CD4-positive, alpha-beta T cell (primary cell): ENCODE measurements at regions not wholly inside any gene's neighbourhood (a gene's known extent, or its start where the extent isn't known, plus 50 kb on each side); places are given as distances from the start of the nearest gene placed in this dataset.

Experiments
- ATAC-seq: fragments of 200-7000 bp; cut with Tn5 transposase; one replicate; pipeline ENCODE4 v1.10.0; 2022; ENCODE audit warnings: mild to moderate bottlenecking; ENCODE audit not compliant: poor library complexity
- CTCF ChIA-PET: fragments of 350-600 bp; sonication (Branson Sonifier 250); formaldehyde crosslinking; loops from one replicate; lab custom pipeline; 2021; ENCODE audit warnings: antibody characterized with exemption, inconsistent platforms; lab: Charles Lee
- POLR2A ChIA-PET: fragments of 350-600 bp; sonication (Branson Sonifier 250); formaldehyde crosslinking; loops from one replicate; lab custom pipeline; 2021; ENCODE audit warnings: antibody characterized with exemption, inconsistent platforms; lab: Charles Lee
- DNase-seq, 14 experiments: peaks; one replicate each; pipeline ENCODE4 v3.0.0-alpha.2; 2013 to 2020; ENCODE audit warnings: mixed read lengths in 2 of 14
- H3K27ac ChIP-seq, 2 donors: one replicate each; pipeline versions ENCODE4 v1.5.1 to v1.7.0; 2013; ENCODE audit warnings: low read length in 2 of 2, low read depth in 1 of 2, mild to moderate bottlenecking in 1 of 2
- H3K27me3 ChIP-seq, 2 experiments: 1 replicate in 1 of 2; 2 replicates in 1 of 2; pipeline versions ENCODE4 v1.6.1 to v1.7.0; 2013; ENCODE audit warnings: low read length in 2 of 2, control low read depth in 1 of 2, mild to moderate bottlenecking in 1 of 2, moderate library complexity in 1 of 2; ENCODE audit not compliant: insufficient read depth in 2 of 2, control insufficient read depth in 1 of 2
- H3K36me3 ChIP-seq: one replicate; pipeline ENCODE4 v1.6.1; 2013; ENCODE audit warnings: low read length, control low read depth; ENCODE audit not compliant: insufficient read depth
- H3K4me1 ChIP-seq: one replicate; pipeline ENCODE4 v1.6.1; 2013; ENCODE audit warnings: low read length, control low read depth; ENCODE audit not compliant: insufficient read depth
- H3K4me3 ChIP-seq: one replicate; pipeline ENCODE4 v1.5.1; 2013; ENCODE audit warnings: mild to moderate bottlenecking, low read length, moderate library complexity
- H3K9me3 ChIP-seq, 2 experiments: 1 replicate in 1 of 2; 2 replicates in 1 of 2; pipeline versions ENCODE4 v1.6.1 to v1.7.0; 2013; ENCODE audit warnings: low read length in 2 of 2, mild to moderate bottlenecking in 2 of 2, control low read depth in 1 of 2, moderate library complexity in 1 of 2; ENCODE audit not compliant: control insufficient read depth in 1 of 2, insufficient read depth in 1 of 2
- H3K27ac Mint-ChIP-seq: one replicate; pipeline ENCODE4 v1.8.0; 2020; ENCODE audit warnings: mixed read lengths
- H3K27me3 Mint-ChIP-seq: one replicate; pipeline ENCODE4 v1.8.0; 2021; ENCODE audit warnings: mixed read lengths
- H3K36me3 Mint-ChIP-seq: one replicate; pipeline ENCODE4 v1.8.0; 2021; ENCODE audit warnings: low read depth, mixed read lengths
- H3K4me1 Mint-ChIP-seq: one replicate; pipeline ENCODE4 v1.8.0; 2021; ENCODE audit warnings: low read depth, mixed read lengths
- H3K4me3 Mint-ChIP-seq: one replicate; pipeline ENCODE4 v1.8.0; 2020; ENCODE audit warnings: mild to moderate bottlenecking, mixed read lengths
- H3K9me3 Mint-ChIP-seq: one replicate; pipeline ENCODE4 v1.8.0; 2020; ENCODE audit warnings: mixed read lengths
- CTCF ChIP-seq: fragments of 200-600 bp; IDR thresholded peaks from one replicate; pipeline ENCODE4 v1.8.0; 2022; ENCODE audit warnings: antibody characterized with exemption, mild to moderate bottlenecking
- intact Hi-C, 2 experiments: fragments of 100-400 bp; cut with DNase I in 1 of 2; cut with micrococcal nuclease in 1 of 2; formaldehyde crosslinking; loops; one replicate each; pipeline versions ENCODE4 v1.15.1 to v1.9.0; 2023 to 2025; cut with DNase I, micrococcal nuclease

GRCh38 chr4:125421547-125421946 is 106.8 kb downstream of the FAT4 start:
- no peaks in the 10 kb centered on the region for H3K4me1 ChIP-seq
- no peak overlapping the region for H3K4me3 ChIP-seq
- no peak overlapping the region for H3K4me3 Mint-ChIP-seq
- POLR2A ChIA-PET, result no interaction called here
- H3K27ac ChIP-seq, result no peak overlapping the region
- H3K9me3 ChIP-seq, result peaks cover 0 to 7% of the 10 kb centered on the region in 2 experiments
- no peak for TF ChIP-seq CTCF
- no peak for DNase-seq
- no peaks in the 10 kb centered on the region for H3K4me1 Mint-ChIP-seq
- CTCF ChIA-PET, result no interaction called here
- intact Hi-C loops, result no loop called here
- H3K36me3 Mint-ChIP-seq, result no peaks in the 10 kb centered on the region
- H3K9me3 Mint-ChIP-seq, result peaks cover 2% of the 10 kb centered on the region
- no peaks in the 10 kb centered on the region for H3K36me3 ChIP-seq
- ATAC-seq, result no peak
- H3K27me3 ChIP-seq, result no peaks in the 10 kb centered on the region
- no peaks in the 10 kb centered on the region for H3K27me3 Mint-ChIP-seq
- no peak overlapping the region for H3K27ac Mint-ChIP-seq

GRCh38 chr4:125423124-125423523 is 108.4 kb downstream of the FAT4 start:
- Mint-ChIP-seq H3K27me3 (no peaks in the 10 kb centered on the region), H3K4me3 (no peak overlapping the region), H3K4me1 (no peaks in the 10 kb centered on the region), H3K36me3 (no peaks in the 10 kb centered on the region), H3K27ac (no peak overlapping the region), H3K9me3 (peaks cover 2% of the 10 kb centered on the region)
- ChIA-PET CTCF (no interaction called here), POLR2A (no interaction called here)
- DNase-seq, result no peak
- Histone ChIP-seq H3K27ac (no peak overlapping the region), H3K9me3 (peaks cover 0 to 7% of the 10 kb centered on the region in 2 experiments), H3K27me3 (no peaks in the 10 kb centered on the region), H3K36me3 (no peaks in the 10 kb centered on the region), H3K4me1 (no peaks in the 10 kb centered on the region), H3K4me3 (no peak overlapping the region)
- intact Hi-C loops, result no loop called here
- no peak for ATAC-seq
- TF ChIP-seq CTCF, result no peak

GRCh38 chr4:125428832-125429231 is 114.1 kb downstream of the FAT4 start:
- intact Hi-C loops, result no loop called here
- Mint-ChIP-seq H3K4me1 (no peaks in the 10 kb centered on the region), H3K27me3 (no peaks in the 10 kb centered on the region), H3K27ac (no peak overlapping the region), H3K4me3 (no peak overlapping the region), H3K9me3 (peaks cover 7% of the 10 kb centered on the region), H3K36me3 (no peaks in the 10 kb centered on the region)
- H3K4me1 ChIP-seq, result no peaks in the 10 kb centered on the region
- no peaks in the 10 kb centered on the region for H3K36me3 ChIP-seq
- H3K9me3 ChIP-seq, result no peaks in the 10 kb centered on the region
- POLR2A ChIA-PET, result no interaction called here
- TF ChIP-seq CTCF, result no peak
- CTCF ChIA-PET, result no interaction called here
- DNase-seq, result no peak
- H3K27me3 ChIP-seq, result no peaks in the 10 kb centered on the region
- no peak overlapping the region for H3K27ac ChIP-seq
- ATAC-seq, result no peak
- no peak overlapping the region for H3K4me3 ChIP-seq
